ENCODE measurements at regions not wholly inside any gene's neighbourhood (a gene's known extent, or its start where the extent isn't known, plus 50 kb on each side); places are given as distances from the start of the nearest gene placed in this dataset.
A peak's percentile ranks its signal among the peaks of the same experiment; 100 is the strongest.

DNA sequence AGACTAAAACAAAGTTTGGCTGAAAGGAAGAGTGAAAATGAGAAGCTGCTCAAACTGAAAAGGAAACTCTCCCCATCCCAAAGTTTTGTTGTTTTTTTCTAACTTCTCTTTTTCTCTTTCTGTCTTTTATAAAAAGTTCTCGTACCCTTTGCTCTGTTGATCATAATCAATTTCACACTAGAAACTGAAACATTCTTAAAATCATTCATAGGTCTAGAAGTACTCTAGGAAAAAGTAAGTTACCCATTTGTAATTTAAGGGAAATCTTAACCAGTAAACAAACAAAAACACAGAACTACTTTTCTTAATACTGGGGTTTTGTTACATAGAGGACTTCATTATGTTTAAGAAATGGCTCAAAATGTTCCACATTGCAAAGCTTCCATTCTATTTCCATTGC lies 339.8 kb downstream of the SEMA3D start:
- Histone ChIP-seq H3K36me3 (ENCODE audit: low read depth) (no peaks in the 10 kb centered on the region), H3K27ac (no peak overlapping the region), H3K4me3 (no peak overlapping the region), H3K9ac (no peak overlapping the region), H3F3A (ENCODE audit: insufficient read depth) (no peaks in the 10 kb centered on the region), H3K79me2 (ENCODE audit: insufficient read depth) (no peaks in the 10 kb centered on the region), H3K27me3 (replicated peaks; ENCODE audit: insufficient read depth) (no peaks in the 10 kb centered on the region), H3K4me1 (ENCODE audit: insufficient read depth) (no peaks in the 10 kb centered on the region), H3K4me2 (ENCODE audit: unreplicated experiment) (no peak overlapping the region), H3K9me2 (ENCODE audit: insufficient read depth) (no peaks in the 10 kb centered on the region), H3K9me3 (ENCODE audit: low read depth) (no peaks in the 10 kb centered on the region), H2AFZ (no peak overlapping the region), H4K20me1 (ENCODE audit: insufficient read depth) (no peaks in the 10 kb centered on the region)
- in situ Hi-C loops (cut with MboI): no loop called here
- TF ChIP-seq EZH2phosphoT487 (IDR thresholded peaks at IDR 0.05; ENCODE audit: insufficient read depth, low read depth): no peak
- no peak for TF ChIP-seq EZH2 (IDR thresholded peaks at IDR 0.05; ENCODE audit: insufficient read depth, poor library complexity, severe bottlenecking)
- 84 to 86% methylated on average over 1 of the region's 1 CpG for WGBS, 2 experiments (ENCODE audit: low coverage in 1 of 2, low lambda C conversion rate in 2 of 2, missing lambda C conversion rate in 2 of 2)
- DNase-seq: no peak

- in situ Hi-C loops (cut with MboI): no loop called here
- no peak overlapping the region for H2AFZ ChIP-seq
- no peaks in the 10 kb centered on the region for H3K27me3 ChIP-seq (replicated peaks; ENCODE audit: insufficient read depth)
- no peak overlapping the region for H3K4me2 ChIP-seq (ENCODE audit: unreplicated experiment)
- H3K9me3 ChIP-seq (ENCODE audit: low read depth): no peaks in the 10 kb centered on the region
- H3K79me2 ChIP-seq (ENCODE audit: insufficient read depth): no peaks in the 10 kb centered on the region
- H3K4me1 ChIP-seq (ENCODE audit: insufficient read depth): no peaks in the 10 kb centered on the region
- H3F3A ChIP-seq (ENCODE audit: insufficient read depth): no peaks in the 10 kb centered on the region
- WGBS, 2 experiments (ENCODE audit: low coverage in 1 of 2, low lambda C conversion rate in 2 of 2, missing lambda C conversion rate in 2 of 2): 70 to 73% methylated on average over 3 of the region's 3 CpGs
- H3K36me3 ChIP-seq (ENCODE audit: low read depth): no peaks in the 10 kb centered on the region
- H3K4me3 ChIP-seq: no peak overlapping the region
- H4K20me1 ChIP-seq (ENCODE audit: insufficient read depth): no peaks in the 10 kb centered on the region
- DNase-seq: no peak
- no peaks in the 10 kb centered on the region for H3K9me2 ChIP-seq (ENCODE audit: insufficient read depth)
- no peak overlapping the region for H3K9ac ChIP-seq
- TF ChIP-seq EZH2 (IDR thresholded peaks at IDR 0.05; ENCODE audit: insufficient read depth, poor library complexity, severe bottlenecking) (no peak), EZH2phosphoT487 (IDR thresholded peaks at IDR 0.05; ENCODE audit: insufficient read depth, low read depth) (no peak)
- H3K27ac ChIP-seq: no peak overlapping the region
Measured at GRCh38 chr7:84845971-84846370, 340.9 kb downstream of the SEMA3D start.

DNA sequence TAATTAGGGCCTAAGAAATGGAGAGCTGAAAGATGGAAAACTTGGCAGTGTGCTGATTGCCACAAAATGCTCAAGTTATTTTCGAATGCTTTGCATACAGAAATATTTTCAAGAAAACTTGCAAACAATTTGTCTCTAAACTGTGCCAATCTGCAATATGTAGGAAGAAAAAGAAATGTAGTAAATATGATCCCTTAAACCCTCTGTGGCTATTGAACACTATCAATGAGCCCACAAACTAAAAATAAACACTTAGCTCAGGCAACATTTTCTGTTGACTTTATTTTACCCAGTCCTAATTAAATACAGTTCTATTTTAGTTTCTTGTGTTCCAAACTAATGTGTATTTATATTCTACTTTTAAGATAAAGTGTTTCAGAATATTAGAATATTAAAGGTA lies 342.1 kb downstream of the SEMA3D start:
- 4 to 18% methylated on average over 1 of the region's 1 CpG for WGBS, 2 experiments (ENCODE audit: low coverage in 1 of 2, low lambda C conversion rate in 2 of 2, missing lambda C conversion rate in 2 of 2)
- H3K79me2 ChIP-seq (ENCODE audit: insufficient read depth): no peaks in the 10 kb centered on the region

GRCh38 chr7:84841809-84842208 lies 345.0 kb downstream of the SEMA3D start:
- H3K4me3 ChIP-seq: no peak overlapping the region
- no peaks in the 10 kb centered on the region for H3K9me2 ChIP-seq (ENCODE audit: insufficient read depth)
- H3K9me3 ChIP-seq (ENCODE audit: low read depth): no peaks in the 10 kb centered on the region
- in situ Hi-C loops (cut with MboI): no loop called here
- peak; percentile 31 for DNase-seq
- H3K27ac ChIP-seq: no peak overlapping the region
- no peak for TF ChIP-seq EZH2phosphoT487 (IDR thresholded peaks at IDR 0.05; ENCODE audit: insufficient read depth, low read depth)
- no peak for TF ChIP-seq EZH2 (IDR thresholded peaks at IDR 0.05; ENCODE audit: insufficient read depth, poor library complexity, severe bottlenecking)
- no peaks in the 10 kb centered on the region for H3K27me3 ChIP-seq (replicated peaks; ENCODE audit: insufficient read depth)
- no peaks in the 10 kb centered on the region for H3F3A ChIP-seq (ENCODE audit: insufficient read depth)
- H2AFZ ChIP-seq: no peak overlapping the region
- no peak overlapping the region for H3K4me2 ChIP-seq (ENCODE audit: unreplicated experiment)
- H3K9ac ChIP-seq: no peak overlapping the region
- H3K36me3 ChIP-seq (ENCODE audit: low read depth): no peaks in the 10 kb centered on the region
- no peaks in the 10 kb centered on the region for H4K20me1 ChIP-seq (ENCODE audit: insufficient read depth)
- no peaks in the 10 kb centered on the region for H3K79me2 ChIP-seq (ENCODE audit: insufficient read depth)
- H3K4me1 ChIP-seq (ENCODE audit: insufficient read depth): no peaks in the 10 kb centered on the region
- 55 to 61% methylated on average over 3 of the region's 3 CpGs for WGBS, 2 experiments (ENCODE audit: low coverage in 1 of 2, low lambda C conversion rate in 2 of 2, missing lambda C conversion rate in 2 of 2)

More for the DNA sequence above, 342.1 kb downstream of the SEMA3D start:
- TF ChIP-seq EZH2 (IDR thresholded peaks at IDR 0.05; ENCODE audit: insufficient read depth, poor library complexity, severe bottlenecking): no peak
- TF ChIP-seq EZH2phosphoT487 (IDR thresholded peaks at IDR 0.05; ENCODE audit: insufficient read depth, low read depth): no peak
- no peaks in the 10 kb centered on the region for H4K20me1 ChIP-seq (ENCODE audit: insufficient read depth)
- H3K9me2 ChIP-seq (ENCODE audit: insufficient read depth): no peaks in the 10 kb centered on the region
- H2AFZ ChIP-seq: no peak overlapping the region
- H3K9me3 ChIP-seq (ENCODE audit: low read depth): no peaks in the 10 kb centered on the region
- DNase-seq: no peak
- no peaks in the 10 kb centered on the region for H3F3A ChIP-seq (ENCODE audit: insufficient read depth)
- H3K9ac ChIP-seq: no peak overlapping the region
- H3K4me2 ChIP-seq (ENCODE audit: unreplicated experiment): no peak overlapping the region
- no peaks in the 10 kb centered on the region for H3K4me1 ChIP-seq (ENCODE audit: insufficient read depth)
- no peak overlapping the region for H3K27ac ChIP-seq
- H3K36me3 ChIP-seq (ENCODE audit: low read depth): no peaks in the 10 kb centered on the region
- no peak overlapping the region for H3K4me3 ChIP-seq
- in situ Hi-C loops (cut with MboI): no loop called here
- H3K27me3 ChIP-seq (replicated peaks; ENCODE audit: insufficient read depth): no peaks in the 10 kb centered on the region

GRCh38 chr7:84838857-84839256 lies 348.0 kb downstream of the SEMA3D start:
- WGBS, 2 experiments (ENCODE audit: low coverage in 1 of 2, low lambda C conversion rate in 2 of 2, missing lambda C conversion rate in 2 of 2): 76 to 82% methylated on average over 5 of the region's 5 CpGs
- no peaks in the 10 kb centered on the region for H3F3A ChIP-seq (ENCODE audit: insufficient read depth)
- no peaks in the 10 kb centered on the region for H4K20me1 ChIP-seq (ENCODE audit: insufficient read depth)
- no peak overlapping the region for H3K4me3 ChIP-seq
- no peak overlapping the region for H3K27ac ChIP-seq
- no peaks in the 10 kb centered on the region for H3K79me2 ChIP-seq (ENCODE audit: insufficient read depth)
- DNase-seq: no peak
- H3K4me2 ChIP-seq (ENCODE audit: unreplicated experiment): no peak overlapping the region
- H3K9me2 ChIP-seq (ENCODE audit: insufficient read depth): no peaks in the 10 kb centered on the region
- in situ Hi-C loops (cut with MboI): no loop called here
- H2AFZ ChIP-seq: no peak overlapping the region
- H3K36me3 ChIP-seq (ENCODE audit: low read depth): no peaks in the 10 kb centered on the region
- H3K4me1 ChIP-seq (ENCODE audit: insufficient read depth): no peaks in the 10 kb centered on the region
- H3K9me3 ChIP-seq (ENCODE audit: low read depth): no peaks in the 10 kb centered on the region
- TF ChIP-seq EZH2 (IDR thresholded peaks at IDR 0.05; ENCODE audit: insufficient read depth, poor library complexity, severe bottlenecking) (no peak), EZH2phosphoT487 (IDR thresholded peaks at IDR 0.05; ENCODE audit: insufficient read depth, low read depth) (no peak)
- no peak overlapping the region for H3K9ac ChIP-seq
- H3K27me3 ChIP-seq (replicated peaks; ENCODE audit: insufficient read depth): no peaks in the 10 kb centered on the region

All from GM23248 (cell line).